ENCODE measurements at regions not wholly inside any gene's neighbourhood (a gene's known extent, or its start where the extent isn't known, plus 50 kb on each side); places are given as distances from the start of the nearest gene placed in this dataset.

- H3K27ac ChIP-seq = no peak overlapping the region
- TF ChIP-seq ZFX (IDR thresholded peaks at IDR 0.05; ENCODE audit: borderline replicate concordance) (no peak), CTCF (IDR thresholded peaks at IDR 0.05) (no peak)
Observed at GRCh38 chr18:51811883-51812282, 528.1 kb upstream of the DCC start.

GRCh38 chr18:51813740-51814139, 526.3 kb upstream of the DCC start:
- H3K27ac ChIP-seq = no peak overlapping the region
- TF ChIP-seq ZFX (IDR thresholded peaks at IDR 0.05; ENCODE audit: borderline replicate concordance) (no peak), CTCF (IDR thresholded peaks at IDR 0.05) (no peak)

- no peak for TF ChIP-seq CTCF (IDR thresholded peaks at IDR 0.05)
- TF ChIP-seq ZFX (IDR thresholded peaks at IDR 0.05; ENCODE audit: borderline replicate concordance) = no peak
Observed at GRCh38 chr18:51821610-51822009, 518.4 kb upstream of the DCC start.

GRCh38 chr18:51824746-51825145, 515.3 kb upstream of the DCC start:
- H3K27ac ChIP-seq = no peak overlapping the region
- TF ChIP-seq CTCF (IDR thresholded peaks at IDR 0.05) (no peak), ZFX (IDR thresholded peaks at IDR 0.05; ENCODE audit: borderline replicate concordance) (no peak)

More at GRCh38 chr18:51821610-51822009, 518.4 kb upstream of the DCC start:
- no peak overlapping the region for H3K27ac ChIP-seq

GRCh38 chr18:51833850-51834249, 506.1 kb upstream of the DCC start:
- no peak for TF ChIP-seq ZFX (IDR thresholded peaks at IDR 0.05; ENCODE audit: borderline replicate concordance)
- no peak for TF ChIP-seq CTCF (IDR thresholded peaks at IDR 0.05)
- H3K27ac ChIP-seq = no peak overlapping the region

- TF ChIP-seq CTCF (IDR thresholded peaks at IDR 0.05) (no peak), ZFX (IDR thresholded peaks at IDR 0.05; ENCODE audit: borderline replicate concordance) (no peak)
- H3K27ac ChIP-seq = no peak overlapping the region
Observed at GRCh38 chr18:51848702-51849101, 491.3 kb upstream of the DCC start.

GRCh38 chr18:51852681-51853080, 487.3 kb upstream of the DCC start:
- TF ChIP-seq ZFX (IDR thresholded peaks at IDR 0.05; ENCODE audit: borderline replicate concordance) = no peak
- no peak for TF ChIP-seq CTCF (IDR thresholded peaks at IDR 0.05)
- H3K27ac ChIP-seq = no peak overlapping the region

All from 22Rv1 (cell line).